ENCODE measurements at regions not wholly inside any gene's neighbourhood (a gene's known extent, or its start where the extent isn't known, plus 50 kb on each side); places are given as distances from the start of the nearest gene placed in this dataset.

DNA sequence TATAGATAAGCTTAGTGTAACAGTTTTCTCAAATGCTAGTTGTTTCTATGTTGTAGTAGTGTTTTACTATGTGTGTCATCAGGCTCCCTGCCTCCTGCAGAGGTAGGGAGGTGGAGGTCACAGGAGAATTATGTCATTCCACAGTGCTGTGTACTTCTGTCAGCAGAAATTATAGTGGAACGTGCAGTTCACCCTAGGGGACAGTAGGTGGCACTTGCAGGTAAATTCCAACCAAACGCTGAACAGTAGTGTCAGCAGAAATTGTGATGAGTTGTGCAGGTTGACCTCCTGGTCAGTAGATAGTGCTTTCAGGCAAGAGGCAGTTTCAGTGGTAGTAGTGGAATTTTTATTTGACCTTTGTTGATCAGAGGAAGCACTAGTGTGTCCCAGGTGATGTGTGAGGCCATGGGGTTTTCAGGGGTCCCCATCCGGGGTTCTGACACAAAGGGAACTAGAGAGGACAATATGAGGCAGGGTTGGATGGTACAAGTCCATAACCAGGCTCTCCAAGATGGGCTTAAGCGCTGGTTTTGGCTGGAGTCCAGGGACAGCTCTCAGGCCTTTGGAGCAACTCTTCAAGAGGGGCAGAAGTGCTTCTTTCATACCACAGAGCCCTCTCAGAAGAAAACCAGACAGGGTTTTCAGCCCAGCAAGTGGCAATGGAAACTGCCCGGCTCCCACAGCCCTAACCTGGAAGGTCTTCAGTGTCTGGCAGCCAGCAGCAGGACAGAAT lies 402.9 kb downstream of the CYLC2 start:
- CTCF ChIA-PET (ENCODE audit: partially characterized antibody), result interaction anchor here (0.8 kb wide), 1 partner anchor 21 kb away, joined by 4 read pairs; no protein-coding TSS in a partner anchor
- Histone ChIP-seq H3K56ac (replicated peaks; ENCODE audit: insufficient read length, low read depth, low read length) (no peak overlapping the region), H3K9me3 (ENCODE audit: insufficient read depth in 2 of 2, low read depth in 1 of 2, low read length in 1 of 2) (no peaks in the 10 kb centered on the region), H2AFZ (ENCODE audit: low read length) (0 out of 2 replicates have a peak overlapping the region, but pooled peaks have one; percentile 2), H3K4ac (replicated peaks; ENCODE audit: insufficient read length, low read depth, low read length) (no peak overlapping the region), H3K4me1 (replicated peaks in 1 of 4; ENCODE audit: control insufficient read depth in 3 of 4, insufficient read depth in 4 of 4, low read length in 3 of 4) (no peaks in the 10 kb centered on the region), H3K18ac (ENCODE audit: extremely low read depth, low read length) (no peak overlapping the region), H3K23me2 (ENCODE audit: low read depth, low read length) (no peaks in the 10 kb centered on the region), H2AK5ac (ENCODE audit: low read depth, low read length) (no peak overlapping the region), H3K27ac (ENCODE audit: low read depth, low read length) (no peak overlapping the region), H4K8ac (ENCODE audit: extremely low read depth, insufficient read depth, low read length) (no peak overlapping the region), H3K4me2 (ENCODE audit: insufficient read depth in 1 of 2, low read depth in 2 of 2, low read length in 2 of 2) (no peak overlapping the region), H4K20me1 (replicated peaks in 1 of 2; ENCODE audit: control insufficient read depth in 1 of 2, insufficient read depth in 2 of 2, low read length in 2 of 2) (no peaks in the 10 kb centered on the region), H2BK5ac (ENCODE audit: low read depth, low read length) (no peak overlapping the region), H3K27me3 (replicated peaks in 1 of 4; ENCODE audit: control insufficient read depth in 3 of 4, extremely low read depth in 1 of 4, insufficient read depth in 3 of 4, low read length in 3 of 4) (no peaks in the 10 kb centered on the region), H3K79me1 (ENCODE audit: low read depth, low read length) (no peaks in the 10 kb centered on the region), H2BK12ac (ENCODE audit: low read depth, low read length) (no peak overlapping the region), H3K79me2 (ENCODE audit: control insufficient read depth in 1 of 2, insufficient read depth in 2 of 2, low read length in 2 of 2) (no peaks in the 10 kb centered on the region), H2BK20ac (ENCODE audit: low read length) (no peak overlapping the region), H3K9ac (replicated peaks in 1 of 4; ENCODE audit: extremely low read depth in 1 of 4, low read depth in 3 of 4, low read length in 3 of 4) (no peak overlapping the region), H3K36me3 (ENCODE audit: control insufficient read depth in 2 of 4, insufficient read depth in 4 of 4, low read length in 3 of 4) (no peaks in the 10 kb centered on the region), H4K91ac (replicated peaks; ENCODE audit: insufficient read length, low read length) (no peak overlapping the region), H3K23ac (ENCODE audit: insufficient read length) (no peak overlapping the region), H2BK120ac (replicated peaks; ENCODE audit: low read depth, low read length) (no peak overlapping the region), H3K14ac (ENCODE audit: insufficient read length) (no peak overlapping the region), H2BK15ac (ENCODE audit: low read length) (no peak overlapping the region), H3K4me3 (ENCODE audit: extremely low read depth in 1 of 4, insufficient read depth in 2 of 4, low read depth in 3 of 4, low read length in 4 of 4) (no peak overlapping the region), H4K5ac (ENCODE audit: insufficient read length, low read depth, low read length) (no peak overlapping the region)
- DNase-seq (ENCODE audit: low read depth in 1 of 2, low spot score in 2 of 2) (peak; percentile 7 to 60), FAIRE-seq (peak; percentile 90)
- POLR2A ChIA-PET (ENCODE audit: partially characterized antibody), result no interaction called here
- 65% methylated on average over 5 of the region's 5 CpGs; no CpG with 5 or more reads in 1 of the 2 experiments for WGBS, 2 experiments (ENCODE audit: extremely low coverage in 1 of 2, insufficient coverage in 1 of 2, insufficient read length in 1 of 2, insufficient replicate concordance in 2 of 2, low coverage in 1 of 2, low lambda C conversion rate in 2 of 2, missing lambda C conversion rate in 1 of 2)
- TF ChIP-seq MAFK (IDR thresholded peaks at IDR 0.05; ENCODE audit: low read depth, low read length) (peak; percentile 95), GABPA (IDR thresholded peaks at IDR 0.05; ENCODE audit: borderline replicate concordance, insufficient read depth, low read length) (no peak), RAD21 (IDR thresholded peaks at IDR 0.05 in 1 of 2, conservative IDR thresholded peaks at IDR 0.05 in 1 of 2; ENCODE audit: low read depth in 2 of 2, low read length in 2 of 2) (peak; percentile 73 to 80), BACH1 (IDR thresholded peaks at IDR 0.05; ENCODE audit: low read length) (peak; percentile 65), CHD2 (IDR thresholded peaks at IDR 0.05; ENCODE audit: low read length) (no peak), TEAD4 (IDR thresholded peaks at IDR 0.05; ENCODE audit: low read depth, low read length) (peak; percentile 93), SP1 (IDR thresholded peaks at IDR 0.05; ENCODE audit: low read depth, low read length) (no peak), SP4 (IDR thresholded peaks at IDR 0.05; ENCODE audit: low read length) (no peak)
- TF ChIP-seq, protein P1, sequence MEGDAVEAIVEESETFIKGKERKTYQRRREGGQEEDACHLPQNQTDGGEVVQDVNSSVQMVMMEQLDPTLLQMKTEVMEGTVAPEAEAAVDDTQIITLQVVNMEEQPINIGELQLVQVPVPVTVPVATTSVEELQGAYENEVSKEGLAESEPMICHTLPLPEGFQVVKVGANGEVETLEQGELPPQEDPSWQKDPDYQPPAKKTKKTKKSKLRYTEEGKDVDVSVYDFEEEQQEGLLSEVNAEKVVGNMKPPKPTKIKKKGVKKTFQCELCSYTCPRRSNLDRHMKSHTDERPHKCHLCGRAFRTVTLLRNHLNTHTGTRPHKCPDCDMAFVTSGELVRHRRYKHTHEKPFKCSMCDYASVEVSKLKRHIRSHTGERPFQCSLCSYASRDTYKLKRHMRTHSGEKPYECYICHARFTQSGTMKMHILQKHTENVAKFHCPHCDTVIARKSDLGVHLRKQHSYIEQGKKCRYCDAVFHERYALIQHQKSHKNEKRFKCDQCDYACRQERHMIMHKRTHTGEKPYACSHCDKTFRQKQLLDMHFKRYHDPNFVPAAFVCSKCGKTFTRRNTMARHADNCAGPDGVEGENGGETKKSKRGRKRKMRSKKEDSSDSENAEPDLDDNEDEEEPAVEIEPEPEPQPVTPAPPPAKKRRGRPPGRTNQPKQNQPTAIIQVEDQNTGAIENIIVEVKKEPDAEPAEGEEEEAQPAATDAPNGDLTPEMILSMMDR (IDR thresholded peaks at IDR 0.05; ENCODE audit: control extremely low read depth in 1 of 3, insufficient read depth in 1 of 3, low read depth in 1 of 3, low read length in 3 of 3), result peak; percentile 39 to 88 (median 63)
